Left lung (tissue), 4 donors: ENCODE measurements at regions not wholly inside any gene's neighbourhood (a gene's known extent, or its start where the extent isn't known, plus 50 kb on each side); places are given as distances from the start of the nearest gene placed in this dataset.
"Not testable (repeated sequence)": the region's sequence is repeated elsewhere in the genome, so short reads cannot be mapped to it uniquely, and the experiment has no call there.

ENCODE experiments used
- ATAC-seq: fragments of 200-7000 bp; cut with Tn5 transposase; one replicate; pipeline ENCODE4 v1.9.1; 2020; ENCODE audit warnings: moderate library complexity
- DNase-seq, 4 donors: peaks; one replicate each; pipeline ENCODE4 v3.0.0-alpha.2; 2013 to 2020
- H3K27ac ChIP-seq, 2 donors: fragments of 200-600 bp; sonication (generic) in 1 of 2; one replicate each; pipeline versions ENCODE4 v1.5.0 to v1.8.0; 2020 to 2021
- H3K27me3 ChIP-seq, 2 donors: fragments of 200-600 bp; sonication (generic) in 1 of 2; one replicate each; pipeline versions ENCODE4 v1.5.0 to v1.8.0; 2020 to 2021
- H3K36me3 ChIP-seq, 2 donors: fragments of 200-600 bp; sonication (generic) in 1 of 2; one replicate each; pipeline versions ENCODE4 v1.5.0 to v1.8.0; 2020 to 2021
- H3K4me1 ChIP-seq, 2 donors: fragments of 200-600 bp; one replicate each; pipeline ENCODE4 v1.8.0; 2021
- H3K4me3 ChIP-seq, 2 donors: fragments of 200-600 bp; sonication (generic) in 1 of 2; one replicate each; pipeline versions ENCODE4 v1.5.0 to v1.8.0; 2020 to 2021; ENCODE audit warnings: mild to moderate bottlenecking in 1 of 2
- H3K9me3 ChIP-seq, 2 donors: fragments of 200-600 bp; sonication (generic) in 1 of 2; one replicate each; pipeline versions ENCODE4 v1.5.0 to v1.8.0; 2020 to 2021
- intact Hi-C, 2 donors: fragments of 100-400 bp; cut with DNase I; formaldehyde crosslinking; loops; one replicate each; pipeline versions ENCODE4 v1.11.2 to v1.14.2; 2022
- TF ChIP-seq, protein P1 (sequence below), 2 donors: fragments of 200-600 bp; sonication (generic) in 1 of 2; IDR thresholded peaks; one replicate each; pipeline versions ENCODE4 v1.5.0 to v1.8.0; 2021; ENCODE audit warnings: antibody characterized with exemption in 2 of 2
- donor health status: DM: no; HTN: yes; CAD: no.
- donor health status: DM: no; HTN: no; CAD: no.

GRCh38 chr2:37573451-37574388 lies 97.7 kb downstream of the CDC42EP3 start:
- H3K36me3 ChIP-seq: no peaks in the 10 kb centered on the region
- DNase-seq (no peak), ATAC-seq (no peak)
- no peak overlapping the region for H3K27ac ChIP-seq
- no peaks in the 10 kb centered on the region for H3K9me3 ChIP-seq
- intact Hi-C loops: no loop called here
- no peak overlapping the region for H3K4me3 ChIP-seq
- H3K27me3 ChIP-seq: no peaks in the 10 kb centered on the region
- TF ChIP-seq, protein P1, sequence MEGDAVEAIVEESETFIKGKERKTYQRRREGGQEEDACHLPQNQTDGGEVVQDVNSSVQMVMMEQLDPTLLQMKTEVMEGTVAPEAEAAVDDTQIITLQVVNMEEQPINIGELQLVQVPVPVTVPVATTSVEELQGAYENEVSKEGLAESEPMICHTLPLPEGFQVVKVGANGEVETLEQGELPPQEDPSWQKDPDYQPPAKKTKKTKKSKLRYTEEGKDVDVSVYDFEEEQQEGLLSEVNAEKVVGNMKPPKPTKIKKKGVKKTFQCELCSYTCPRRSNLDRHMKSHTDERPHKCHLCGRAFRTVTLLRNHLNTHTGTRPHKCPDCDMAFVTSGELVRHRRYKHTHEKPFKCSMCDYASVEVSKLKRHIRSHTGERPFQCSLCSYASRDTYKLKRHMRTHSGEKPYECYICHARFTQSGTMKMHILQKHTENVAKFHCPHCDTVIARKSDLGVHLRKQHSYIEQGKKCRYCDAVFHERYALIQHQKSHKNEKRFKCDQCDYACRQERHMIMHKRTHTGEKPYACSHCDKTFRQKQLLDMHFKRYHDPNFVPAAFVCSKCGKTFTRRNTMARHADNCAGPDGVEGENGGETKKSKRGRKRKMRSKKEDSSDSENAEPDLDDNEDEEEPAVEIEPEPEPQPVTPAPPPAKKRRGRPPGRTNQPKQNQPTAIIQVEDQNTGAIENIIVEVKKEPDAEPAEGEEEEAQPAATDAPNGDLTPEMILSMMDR (IDR thresholded peaks at IDR 0.05): no peak
- H3K4me1 ChIP-seq: peaks cover 0 to 7% of the 10 kb centered on the region in 2 donors

GRCh38 chr2:37575780-37576179 lies 95.7 kb downstream of the CDC42EP3 start:
- H3K9me3 ChIP-seq: no peaks in the 10 kb centered on the region
- no peaks in the 10 kb centered on the region for H3K36me3 ChIP-seq
- no peaks in the 10 kb centered on the region for H3K27me3 ChIP-seq
- H3K4me3 ChIP-seq: no peak overlapping the region
- ATAC-seq (no peak), DNase-seq (no peak)
- TF ChIP-seq, protein P1 (IDR thresholded peaks at IDR 0.05): no peak
- H3K4me1 ChIP-seq: peaks cover 0 to 3% of the 10 kb centered on the region in 2 donors
- no peak overlapping the region for H3K27ac ChIP-seq
- intact Hi-C loops: no loop called here

DNA sequence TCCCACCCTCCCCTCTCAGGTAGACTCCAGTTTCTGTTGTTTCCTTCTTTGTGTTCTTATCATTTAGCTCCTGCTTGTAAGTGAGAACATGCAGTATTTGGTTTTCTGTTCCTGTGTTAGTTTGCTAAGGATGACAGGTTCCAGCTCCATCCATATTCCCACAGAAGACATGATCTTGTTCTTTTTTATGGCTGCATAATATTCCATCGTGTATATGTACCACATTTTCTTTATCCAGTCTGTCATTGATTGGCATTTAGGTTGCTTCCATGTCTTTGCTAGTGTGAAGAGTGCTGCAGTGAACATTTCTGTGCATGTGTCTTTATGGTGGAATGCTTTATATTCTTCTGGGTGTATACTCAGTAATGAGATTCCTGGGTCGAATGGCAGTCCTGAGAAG lies 95.2 kb downstream of the CDC42EP3 start:
- intact Hi-C loops, H3K9me3 ChIP-seq, H3K4me3 ChIP-seq, ATAC-seq, H3K27ac ChIP-seq, DNase-seq, H3K36me3 ChIP-seq, H3K27me3 ChIP-seq, H3K4me1 ChIP-seq: not testable (repeated sequence)

GRCh38 chr2:37576831-37577230 lies 94.6 kb downstream of the CDC42EP3 start:
- Histone ChIP-seq H3K36me3 (no peaks in the 10 kb centered on the region), H3K9me3 (no peaks in the 10 kb centered on the region), H3K27me3 (no peaks in the 10 kb centered on the region), H3K4me1 (no peaks in the 10 kb centered on the region), H3K27ac (no peak overlapping the region), H3K4me3 (no peak overlapping the region)
- no peak for DNase-seq
- intact Hi-C loops: no loop called here
- ATAC-seq: no peak
- TF ChIP-seq, protein P1 (IDR thresholded peaks at IDR 0.05): no peak

DNA sequence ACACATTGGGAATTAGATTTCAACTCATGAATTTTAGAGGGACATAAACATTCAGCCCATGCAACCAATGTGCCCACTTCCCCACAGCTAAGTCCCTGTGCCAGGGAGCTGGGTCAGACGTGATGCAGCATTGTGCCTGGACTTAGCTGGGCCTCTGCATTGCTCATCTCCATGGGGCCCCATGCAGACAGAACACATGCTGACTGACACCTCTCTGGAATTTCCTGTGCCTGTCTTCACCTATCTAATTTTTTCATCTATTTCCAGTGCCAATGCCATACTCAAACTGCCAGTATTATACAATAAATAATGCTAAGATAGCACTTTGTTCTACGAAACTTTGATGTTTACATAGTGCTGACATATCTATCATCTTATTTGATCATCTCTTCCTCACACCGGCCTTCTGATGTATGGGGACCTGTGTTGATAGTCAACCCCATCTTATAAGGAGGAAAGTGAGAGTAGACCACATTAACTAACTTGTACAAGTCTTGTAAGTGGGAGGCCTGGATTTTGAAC lies 92.2 kb downstream of the CDC42EP3 start:
- no peaks in the 10 kb centered on the region for H3K27me3 ChIP-seq
- TF ChIP-seq, protein P1 (IDR thresholded peaks at IDR 0.05): no peak
- ATAC-seq: no peak

GRCh38 chr2:37579949-37580348 lies 91.5 kb downstream of the CDC42EP3 start:
- H3K36me3 ChIP-seq, H3K4me3 ChIP-seq, DNase-seq, H3K27ac ChIP-seq, ATAC-seq, H3K27me3 ChIP-seq, H3K9me3 ChIP-seq, intact Hi-C loops: not testable (repeated sequence)
- peaks cover 0 to 17% of the 10 kb centered on the region in 2 donors for H3K4me1 ChIP-seq

More for the DNA sequence above, 92.2 kb downstream of the CDC42EP3 start:
- H3K4me1 ChIP-seq: peaks cover 0 to 13% of the 10 kb centered on the region in 2 donors
- no peak overlapping the region for H3K4me3 ChIP-seq
- no peaks in the 10 kb centered on the region for H3K9me3 ChIP-seq
- no peak overlapping the region for H3K27ac ChIP-seq
- H3K36me3 ChIP-seq: no peaks in the 10 kb centered on the region
- DNase-seq: no peak
- intact Hi-C loops: no loop called here
